SJCRH30 (cell line): ENCODE measurements at regions not wholly inside any gene's neighbourhood (a gene's known extent, or its start where the extent isn't known, plus 50 kb on each side); places are given as distances from the start of the nearest gene placed in this dataset.

Experiments
- DNase-seq, 2 experiments: peaks; one replicate each; pipeline ENCODE4 v3.0.0-alpha.2; 2015 to 2020
- H3K27ac ChIP-seq: fragments of 250-450 bp; sonication (Bioruptor Pico); 2 replicates; pipeline ENCODE4 v1.5.1; 2020; ENCODE audit warnings: mild to moderate bottlenecking, moderate library complexity
- H3K27me3 ChIP-seq: fragments of 250-450 bp; sonication (Bioruptor Pico); 2 replicates; pipeline ENCODE4 v1.5.1; 2020; ENCODE audit warnings: mild to moderate bottlenecking, moderate library complexity
- H3K36me3 ChIP-seq: fragments of 250-450 bp; sonication (Bioruptor Pico); 2 replicates; pipeline ENCODE4 v1.5.1; 2020; ENCODE audit warnings: mild to moderate bottlenecking, moderate library complexity
- H3K4me1 ChIP-seq: fragments of 250-450 bp; sonication (Bioruptor Pico); 2 replicates; pipeline ENCODE4 v1.5.1; 2020; ENCODE audit warnings: mild to moderate bottlenecking, moderate library complexity
- H3K4me3 ChIP-seq: fragments of 250-450 bp; sonication (Bioruptor Pico); 2 replicates; pipeline ENCODE4 v1.5.1; 2020; ENCODE audit warnings: mild to moderate bottlenecking, moderate library complexity
- H3K9me3 ChIP-seq: fragments of 250-450 bp; sonication (Bioruptor Pico); replicated peaks from 2 replicates; pipeline ENCODE4 v1.5.1; 2020; ENCODE audit warnings: mild to moderate bottlenecking, moderate library complexity

GRCh38 chr6:144602523-144603180, 317.5 kb downstream of the UTRN start:
- Histone ChIP-seq H3K4me3 (no peak overlapping the region), H3K27ac (no peak overlapping the region), H3K27me3 (no peaks in the 10 kb centered on the region), H3K4me1 (no peaks in the 10 kb centered on the region), H3K9me3 (no peaks in the 10 kb centered on the region), H3K36me3 (no peaks in the 10 kb centered on the region)
- DNase-seq, result no peak

DNA sequence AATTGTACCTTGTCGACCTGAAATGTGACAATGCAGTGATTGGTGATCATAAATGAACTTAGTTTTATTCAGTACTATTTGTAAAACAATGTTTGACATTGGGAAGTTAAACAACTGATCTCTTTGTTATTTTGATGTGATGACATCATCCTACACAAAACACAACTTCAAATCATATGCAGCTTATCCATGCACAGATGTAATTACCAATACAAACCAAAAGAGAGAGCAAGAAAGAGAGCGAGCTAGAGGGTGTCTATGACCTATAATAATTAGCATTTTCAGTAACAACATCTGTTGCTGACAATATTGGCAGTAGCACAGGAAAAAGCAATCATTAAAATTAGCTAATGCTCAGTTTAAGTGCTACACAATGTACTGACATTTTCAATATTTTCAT, 320.9 kb downstream of the UTRN start:
- H3K36me3 ChIP-seq, result no peaks in the 10 kb centered on the region
- DNase-seq, result no peak
- H3K27ac ChIP-seq, result no peak overlapping the region
- no peaks in the 10 kb centered on the region for H3K4me1 ChIP-seq
- H3K9me3 ChIP-seq, result no peaks in the 10 kb centered on the region
- H3K4me3 ChIP-seq, result no peak overlapping the region
- H3K27me3 ChIP-seq, result no peaks in the 10 kb centered on the region

GRCh38 chr6:144607998-144608735, 323.0 kb downstream of the UTRN start:
- Histone ChIP-seq H3K4me1 (no peaks in the 10 kb centered on the region), H3K9me3 (no peaks in the 10 kb centered on the region), H3K27me3 (no peaks in the 10 kb centered on the region), H3K4me3 (no peak overlapping the region), H3K27ac (no peak overlapping the region), H3K36me3 (no peaks in the 10 kb centered on the region)
- DNase-seq, result no peak

DNA sequence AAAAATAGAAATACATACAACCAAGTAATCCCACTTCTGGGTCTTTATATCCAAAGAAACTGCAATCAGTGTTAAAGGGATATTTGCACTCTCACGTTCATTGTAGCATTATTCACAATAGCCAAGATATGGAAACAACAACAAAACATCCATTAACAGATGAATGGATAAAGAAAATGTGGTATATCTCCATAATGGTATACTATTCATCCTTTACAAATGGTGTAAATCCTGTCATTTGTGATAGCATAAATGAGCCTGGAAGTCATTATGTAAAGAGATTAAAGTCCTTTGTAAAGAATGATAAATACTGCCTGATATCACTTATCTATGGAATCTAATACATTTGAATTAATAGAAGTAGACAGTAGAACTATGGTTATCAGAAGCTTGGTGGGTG, 327.7 kb downstream of the UTRN start:
- H3K36me3 ChIP-seq, result no peaks in the 10 kb centered on the region
- H3K9me3 ChIP-seq, result no peaks in the 10 kb centered on the region
- H3K27ac ChIP-seq, result no peak overlapping the region
- H3K4me1 ChIP-seq, result no peaks in the 10 kb centered on the region
- no peaks in the 10 kb centered on the region for H3K27me3 ChIP-seq
- no peak overlapping the region for H3K4me3 ChIP-seq
- DNase-seq, result no peak

GRCh38 chr6:144613859-144614258, 328.7 kb downstream of the UTRN start:
- DNase-seq, result no peak
- Histone ChIP-seq H3K9me3 (no peaks in the 10 kb centered on the region), H3K27me3 (no peaks in the 10 kb centered on the region), H3K4me1 (no peaks in the 10 kb centered on the region), H3K36me3 (no peaks in the 10 kb centered on the region), H3K4me3 (no peak overlapping the region), H3K27ac (no peak overlapping the region)

- H3K9me3 ChIP-seq, result no peaks in the 10 kb centered on the region
- DNase-seq, result no peak
- H3K4me3 ChIP-seq, result no peak overlapping the region
- H3K4me1 ChIP-seq, result peaks cover 3% of the 10 kb centered on the region; the same call in 1 of the 2 replicates
- H3K27ac ChIP-seq, result no peak overlapping the region
- no peaks in the 10 kb centered on the region for H3K27me3 ChIP-seq
- H3K36me3 ChIP-seq, result no peaks in the 10 kb centered on the region
These were observed 330.7 kb downstream of the UTRN start for GRCh38 chr6:144615870-144616269.

DNA sequence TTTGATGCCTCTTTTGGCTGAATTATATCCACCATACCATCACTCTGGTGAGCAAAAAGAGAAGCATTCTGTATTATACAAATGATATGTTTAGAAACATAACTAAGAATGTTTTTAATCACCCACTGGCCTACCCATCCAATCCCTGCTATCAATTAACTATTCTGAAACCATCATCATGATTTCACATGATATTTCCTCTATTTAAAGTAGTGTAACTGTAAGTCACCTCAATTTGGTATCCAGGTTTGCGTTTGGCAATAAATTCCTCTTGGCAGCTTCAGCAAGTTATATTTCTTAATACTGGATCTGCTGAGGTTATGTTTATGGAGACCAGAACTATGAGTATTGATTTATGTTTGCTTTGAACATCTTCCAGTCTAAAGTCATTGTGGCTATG, 332.1 kb downstream of the UTRN start:
- Histone ChIP-seq H3K27ac (no peak overlapping the region), H3K36me3 (no peaks in the 10 kb centered on the region)
- DNase-seq, result no peak

GRCh38 chr6:144617708-144618107, 332.6 kb downstream of the UTRN start:
- Histone ChIP-seq H3K4me3 (no peak overlapping the region), H3K4me1 (peaks cover 3% of the 10 kb centered on the region; the same call in 1 of the 2 replicates), H3K27me3 (no peaks in the 10 kb centered on the region), H3K27ac (no peak overlapping the region), H3K36me3 (no peaks in the 10 kb centered on the region), H3K9me3 (no peaks in the 10 kb centered on the region)
- DNase-seq, result no peak

More for the DNA sequence above, 332.1 kb downstream of the UTRN start:
- no peak overlapping the region for H3K4me3 ChIP-seq
- H3K9me3 ChIP-seq, result no peaks in the 10 kb centered on the region
- no peaks in the 10 kb centered on the region for H3K27me3 ChIP-seq
- peaks cover 3% of the 10 kb centered on the region; the same call in 1 of the 2 replicates for H3K4me1 ChIP-seq

DNA sequence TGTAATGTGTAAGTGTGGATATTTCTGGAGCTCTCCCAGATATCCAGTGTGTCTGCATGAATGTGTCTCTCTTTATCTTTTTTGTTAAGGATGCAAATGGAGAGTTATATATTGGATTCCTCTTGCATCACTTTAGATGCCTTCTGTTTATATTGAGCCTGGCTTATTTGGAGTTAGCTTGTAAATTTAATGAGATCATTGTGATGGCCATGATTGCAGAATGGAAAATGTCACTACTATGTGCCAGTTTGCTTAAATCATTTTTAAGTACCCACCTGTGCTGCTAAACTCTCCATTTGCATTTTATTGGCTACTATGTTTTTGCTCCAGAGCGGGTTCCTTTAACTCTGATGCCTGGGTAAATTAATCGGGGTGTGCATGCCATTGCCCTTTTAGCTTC, 334.8 kb downstream of the UTRN start:
- Histone ChIP-seq H3K27me3 (no peaks in the 10 kb centered on the region), H3K4me1 (peaks cover 3% of the 10 kb centered on the region; the same call in 1 of the 2 replicates), H3K4me3 (no peak overlapping the region), H3K27ac (no peak overlapping the region), H3K9me3 (no peaks in the 10 kb centered on the region), H3K36me3 (no peaks in the 10 kb centered on the region)
- no peak for DNase-seq

DNA sequence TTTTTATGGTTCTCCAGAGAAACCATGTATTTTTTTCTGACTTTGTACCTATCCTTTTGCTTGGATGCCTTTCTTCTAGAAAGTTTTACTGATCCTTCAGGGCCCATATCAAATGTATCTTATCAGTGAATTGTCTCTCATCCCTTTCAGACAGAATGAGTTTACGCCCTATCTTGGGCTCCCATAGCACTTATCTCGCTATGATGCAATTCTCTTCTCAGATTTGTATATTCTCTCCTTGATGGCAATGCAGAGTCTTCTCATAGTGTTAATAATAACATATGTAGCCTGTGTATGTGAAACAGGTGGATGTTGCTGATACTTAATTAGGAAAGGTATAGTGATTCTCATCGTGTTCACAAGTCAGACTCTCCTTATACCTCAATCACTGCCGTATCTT, 336.2 kb downstream of the UTRN start:
- Histone ChIP-seq H3K27ac (no peak overlapping the region), H3K4me1 (peaks cover 3% of the 10 kb centered on the region; the same call in 1 of the 2 replicates), H3K9me3 (no peaks in the 10 kb centered on the region), H3K36me3 (no peaks in the 10 kb centered on the region), H3K27me3 (no peaks in the 10 kb centered on the region), H3K4me3 (no peak overlapping the region)
- no peak for DNase-seq

- Histone ChIP-seq H3K27ac (no peak overlapping the region), H3K4me1 (peaks cover 3% of the 10 kb centered on the region; the same call in 1 of the 2 replicates), H3K9me3 (no peaks in the 10 kb centered on the region), H3K36me3 (no peaks in the 10 kb centered on the region), H3K4me3 (no peak overlapping the region), H3K27me3 (no peaks in the 10 kb centered on the region)
- no peak for DNase-seq
These were observed 339.1 kb downstream of the UTRN start for GRCh38 chr6:144624246-144624645.

DNA sequence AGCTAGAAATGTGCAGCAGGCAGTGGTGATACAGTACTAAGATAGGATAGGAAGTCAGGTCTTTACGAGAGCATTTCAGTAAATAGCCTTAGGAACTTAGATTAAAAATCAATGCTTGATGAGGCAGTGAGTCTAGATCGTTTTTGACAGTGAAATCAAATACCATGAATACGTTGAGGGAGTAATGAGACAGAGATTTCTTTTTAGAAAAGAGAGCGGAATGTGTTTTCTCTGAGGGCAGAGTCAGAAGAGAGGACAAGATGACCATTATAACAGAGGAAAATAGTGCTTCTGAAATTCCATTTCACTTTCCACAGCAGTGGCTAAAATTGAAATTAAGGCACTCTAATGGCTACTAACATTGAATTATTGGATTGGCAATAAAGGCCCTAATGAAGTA, 339.6 kb downstream of the UTRN start:
- Histone ChIP-seq H3K27me3 (no peaks in the 10 kb centered on the region), H3K36me3 (no peaks in the 10 kb centered on the region), H3K9me3 (no peaks in the 10 kb centered on the region), H3K4me1 (no peaks in the 10 kb centered on the region), H3K4me3 (no peak overlapping the region), H3K27ac (no peak overlapping the region)
- no peak for DNase-seq

GRCh38 chr6:144630857-144631256, 345.7 kb downstream of the UTRN start:
- Histone ChIP-seq H3K4me3 (no peak overlapping the region), H3K27ac (no peak overlapping the region), H3K36me3 (no peaks in the 10 kb centered on the region), H3K9me3 (no peaks in the 10 kb centered on the region), H3K27me3 (no peaks in the 10 kb centered on the region), H3K4me1 (no peaks in the 10 kb centered on the region)
- DNase-seq, result no peak

GRCh38 chr6:144632266-144632665, 347.1 kb downstream of the UTRN start:
- H3K27ac ChIP-seq, result no peak overlapping the region
- H3K4me1 ChIP-seq, result no peaks in the 10 kb centered on the region
- no peaks in the 10 kb centered on the region for H3K9me3 ChIP-seq
- H3K4me3 ChIP-seq, result no peak overlapping the region
- DNase-seq, result no peak
- H3K27me3 ChIP-seq, result no peaks in the 10 kb centered on the region
- no peaks in the 10 kb centered on the region for H3K36me3 ChIP-seq

GRCh38 chr6:144633886-144634285, 348.8 kb downstream of the UTRN start:
- Histone ChIP-seq H3K27ac (no peak overlapping the region), H3K4me1 (no peaks in the 10 kb centered on the region), H3K27me3 (no peaks in the 10 kb centered on the region), H3K4me3 (no peak overlapping the region), H3K9me3 (no peaks in the 10 kb centered on the region), H3K36me3 (no peaks in the 10 kb centered on the region)
- no peak for DNase-seq

DNA sequence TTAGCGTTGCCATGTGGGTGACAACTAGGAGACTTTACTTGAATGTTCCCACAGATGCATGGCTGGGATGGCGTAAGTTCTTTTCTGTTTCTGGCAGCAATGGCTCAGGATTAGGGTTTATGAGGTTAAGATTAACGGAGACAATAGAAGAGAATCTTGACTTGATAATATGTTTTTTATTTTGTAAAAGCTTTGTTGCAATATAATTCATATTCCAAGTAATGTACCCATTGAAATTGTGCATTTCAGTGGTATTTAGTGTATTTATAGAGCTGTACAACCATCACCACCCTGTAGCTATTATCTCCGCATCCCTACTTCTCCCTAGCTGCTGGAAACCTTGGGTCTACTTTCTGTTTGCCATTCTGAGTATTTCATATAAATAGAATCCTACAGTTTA, 349.2 kb downstream of the UTRN start:
- Histone ChIP-seq H3K27me3 (no peaks in the 10 kb centered on the region), H3K36me3 (no peaks in the 10 kb centered on the region), H3K4me3 (no peak overlapping the region), H3K27ac (no peak overlapping the region), H3K4me1 (no peaks in the 10 kb centered on the region), H3K9me3 (no peaks in the 10 kb centered on the region)
- DNase-seq, result no peak
